GM12892 (cell line): ENCODE measurements at regions not wholly inside any gene's neighbourhood (a gene's known extent, or its start where the extent isn't known, plus 50 kb on each side); places are given as distances from the start of the nearest gene placed in this dataset.

Experiments used
- POLR2A ChIP-seq: IDR thresholded peaks from 2 replicates; pipeline ENCODE4 v1.6.1; 2011; ENCODE audit warnings: low read depth, low read length, control low read depth
- POLR2AphosphoS5 ChIP-seq: IDR thresholded peaks from 2 replicates; pipeline ENCODE4 v1.6.1; 2011; ENCODE audit warnings: low read depth, low read length, control low read depth
- TAF1 ChIP-seq: IDR thresholded peaks from 2 replicates; pipeline ENCODE4 v1.6.1; 2011; ENCODE audit warnings: low read depth, mild to moderate bottlenecking, control low read depth, low read length, borderline replicate concordance

DNA sequence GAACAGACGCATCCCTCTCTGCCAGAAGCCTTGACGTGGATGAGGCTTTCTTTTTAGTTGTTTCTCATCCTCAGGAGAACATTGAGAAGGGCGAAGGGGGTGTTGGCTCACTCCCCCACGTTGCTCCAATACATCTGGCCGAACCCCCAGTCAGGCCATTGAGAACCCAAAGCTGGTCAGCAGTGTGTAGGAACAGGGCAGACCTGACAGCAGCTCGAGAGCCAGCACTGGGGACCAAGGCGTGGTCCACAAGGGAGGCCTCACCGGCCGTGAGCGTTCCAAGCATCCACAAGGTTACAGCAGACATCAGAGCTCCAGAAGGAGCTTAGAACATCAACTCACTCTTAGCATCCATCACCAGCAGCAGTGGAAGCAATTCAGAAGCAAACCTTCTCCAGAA lies 387.9 kb upstream of the ARID1B start:
- TF ChIP-seq POLR2AphosphoS5 = no peak
- TF ChIP-seq POLR2A = no peak
- TF ChIP-seq TAF1 = no peak
